GM20000 (cell line): ENCODE measurements at regions not wholly inside any gene's neighbourhood (a gene's known extent, or its start where the extent isn't known, plus 50 kb on each side); places are given as distances from the start of the nearest gene placed in this dataset.
A peak's percentile ranks its signal among the peaks of the same experiment; 100 is the strongest.
"Not testable (repeated sequence)": the region's sequence is repeated elsewhere in the genome, so short reads cannot be mapped to it uniquely, and the experiment has no call there.

Source experiments
- DNase-seq: peaks from one replicate; pipeline ENCODE4 v3.0.0; 2012; ENCODE audit warnings: low spot score
- CTCF ChIP-seq: IDR thresholded peaks from 2 replicates; pipeline ENCODE4 v1.5.1; 2012; ENCODE audit warnings: mild to moderate bottlenecking, control low read depth; ENCODE audit errors: extremely low read depth, missing control alignments

- no peak for DNase-seq
- TF ChIP-seq CTCF = no peak
Observed at GRCh38 chr2:238719641-238720040, 128.2 kb upstream of the TWIST2 start.

GRCh38 chr2:238720232-238720672 lies 127.6 kb upstream of the TWIST2 start:
- peak; percentile 58 for DNase-seq
- TF ChIP-seq CTCF = peak; percentile 30

- no peak for DNase-seq
- TF ChIP-seq CTCF = no peak
Observed at GRCh38 chr2:238722181-238722580, 125.7 kb upstream of the TWIST2 start.

GRCh38 chr2:238722883-238723282 lies 125.0 kb upstream of the TWIST2 start:
- no peak for DNase-seq
- no peak for TF ChIP-seq CTCF

GRCh38 chr2:238723740-238724320 lies 124.1 kb upstream of the TWIST2 start:
- DNase-seq = not testable (repeated sequence)

- TF ChIP-seq CTCF = no peak
- DNase-seq = no peak
Observed at GRCh38 chr2:238724728-238725127, 123.2 kb upstream of the TWIST2 start.

- no peak for TF ChIP-seq CTCF
- DNase-seq = no peak
Observed at GRCh38 chr2:238725298-238725697, 122.6 kb upstream of the TWIST2 start.
